NCI-H526 (cell line): ENCODE measurements at regions not wholly inside any gene's neighbourhood (a gene's known extent, or its start where the extent isn't known, plus 50 kb on each side); places are given as distances from the start of the nearest gene placed in this dataset.
A peak's percentile ranks its signal among the peaks of the same experiment; 100 is the strongest.
"Not testable (repeated sequence)": the region's sequence is repeated elsewhere in the genome, so short reads cannot be mapped to it uniquely, and the experiment has no call there.

Experiments used
- DNase-seq, 2 experiments: peaks; one replicate each; lab custom pipeline; 2025; lab: John Stamatoyannopoulos, UW

DNA sequence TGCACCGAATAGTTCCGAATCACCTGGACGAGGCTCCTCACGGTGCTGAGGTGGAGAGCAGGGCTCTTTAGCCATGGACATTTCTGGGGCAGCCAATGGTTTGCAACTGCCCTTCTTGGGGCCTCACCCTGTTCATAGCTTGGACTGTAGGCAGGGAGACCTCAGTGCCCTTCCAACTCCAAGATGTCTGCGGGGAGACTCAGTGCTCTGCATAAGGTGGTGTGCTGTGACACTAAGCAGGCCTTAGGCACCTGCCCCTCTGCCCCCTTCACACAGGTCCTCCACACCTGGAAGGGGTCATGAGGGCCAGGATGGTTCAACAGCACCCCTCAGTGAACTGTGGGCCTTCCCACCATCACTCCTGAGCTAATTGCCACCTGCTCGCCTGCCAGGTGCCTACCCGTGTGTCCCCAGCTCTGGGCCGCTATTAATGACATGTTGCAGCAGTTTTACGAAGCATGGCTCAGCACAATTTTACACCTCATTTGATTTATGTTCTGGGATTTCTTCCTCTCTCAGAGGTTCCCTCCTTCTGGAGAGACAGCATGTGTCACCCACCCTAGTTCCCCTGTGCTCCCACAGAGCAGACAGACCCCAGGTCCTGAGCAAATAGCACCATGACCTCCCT is 101.2 kb upstream of the SMAD3 start:
- DNase-seq = no peak

DNA sequence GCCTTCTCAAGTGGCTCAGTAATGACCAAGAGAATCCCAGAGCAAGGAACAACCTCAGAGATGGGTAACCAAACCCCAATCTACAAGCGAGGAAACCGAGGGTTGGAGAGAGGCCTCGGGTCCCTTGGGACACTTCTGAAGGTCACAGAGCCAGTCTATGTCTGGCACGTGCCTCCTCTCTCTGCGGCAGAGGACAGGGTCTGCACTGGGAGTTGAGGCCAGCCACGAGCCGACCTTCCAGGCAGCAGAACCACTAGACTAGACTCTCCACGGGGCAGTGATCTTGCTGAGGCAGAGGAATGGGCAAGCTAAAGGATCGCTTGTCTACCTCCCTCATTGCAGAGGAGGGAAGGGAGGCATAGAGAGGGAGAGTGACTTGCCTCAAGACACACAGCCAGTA is 100.6 kb upstream of the SMAD3 start:
- DNase-seq = no peak

DNA sequence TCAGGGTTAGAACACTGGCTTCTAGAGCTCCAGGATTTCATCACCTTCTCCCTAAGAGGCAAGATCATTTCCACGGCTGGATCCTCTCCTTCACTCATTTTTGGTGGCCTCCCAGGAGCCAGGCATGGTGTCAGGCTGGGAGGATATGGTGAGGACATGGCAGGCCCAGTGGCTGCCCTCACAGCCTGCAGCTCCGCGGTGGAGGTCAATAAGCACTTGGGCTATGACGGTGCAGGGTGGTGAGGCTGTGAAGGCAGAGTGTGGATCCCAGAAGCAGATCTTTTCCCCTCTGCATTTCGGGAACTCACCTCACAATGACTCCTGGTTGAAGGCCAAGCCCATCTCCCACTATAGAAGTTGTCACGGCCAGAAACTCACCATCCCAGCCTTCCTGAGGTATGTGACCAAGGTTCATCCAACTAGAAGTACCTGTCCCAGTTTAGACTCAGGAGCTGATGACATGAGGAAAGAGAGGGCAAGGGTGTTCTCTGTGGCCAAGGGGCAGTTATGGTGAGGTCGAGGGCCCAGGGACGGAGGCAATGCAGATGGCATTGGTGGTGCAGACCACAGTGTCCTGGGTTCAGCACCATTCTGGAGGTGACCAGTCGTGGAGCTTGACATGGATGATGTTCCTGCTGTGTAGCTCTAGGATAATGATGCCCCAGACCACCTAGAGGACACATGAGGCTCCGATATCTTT is 100.1 kb upstream of the SMAD3 start:
- no peak for DNase-seq

DNA sequence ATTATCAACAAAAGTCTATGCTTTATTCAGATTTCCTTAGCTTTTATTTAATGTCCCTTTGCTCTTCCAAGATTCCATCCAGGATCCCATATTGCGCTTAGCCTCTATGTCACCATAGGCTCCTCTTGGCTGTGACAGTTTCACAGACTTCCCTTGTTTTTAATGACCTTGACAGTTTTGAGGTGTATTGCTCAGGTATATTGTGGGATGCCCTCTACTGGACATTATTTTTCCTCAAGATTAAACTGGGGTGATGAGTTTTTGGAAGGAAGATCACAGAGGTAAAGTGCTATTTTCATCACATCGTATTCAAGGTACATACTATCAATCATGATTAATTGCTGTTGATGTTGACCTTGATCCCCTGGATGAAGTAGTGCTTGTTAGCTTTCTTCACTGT is 99.1 kb upstream of the SMAD3 start:
- no peak for DNase-seq

DNA sequence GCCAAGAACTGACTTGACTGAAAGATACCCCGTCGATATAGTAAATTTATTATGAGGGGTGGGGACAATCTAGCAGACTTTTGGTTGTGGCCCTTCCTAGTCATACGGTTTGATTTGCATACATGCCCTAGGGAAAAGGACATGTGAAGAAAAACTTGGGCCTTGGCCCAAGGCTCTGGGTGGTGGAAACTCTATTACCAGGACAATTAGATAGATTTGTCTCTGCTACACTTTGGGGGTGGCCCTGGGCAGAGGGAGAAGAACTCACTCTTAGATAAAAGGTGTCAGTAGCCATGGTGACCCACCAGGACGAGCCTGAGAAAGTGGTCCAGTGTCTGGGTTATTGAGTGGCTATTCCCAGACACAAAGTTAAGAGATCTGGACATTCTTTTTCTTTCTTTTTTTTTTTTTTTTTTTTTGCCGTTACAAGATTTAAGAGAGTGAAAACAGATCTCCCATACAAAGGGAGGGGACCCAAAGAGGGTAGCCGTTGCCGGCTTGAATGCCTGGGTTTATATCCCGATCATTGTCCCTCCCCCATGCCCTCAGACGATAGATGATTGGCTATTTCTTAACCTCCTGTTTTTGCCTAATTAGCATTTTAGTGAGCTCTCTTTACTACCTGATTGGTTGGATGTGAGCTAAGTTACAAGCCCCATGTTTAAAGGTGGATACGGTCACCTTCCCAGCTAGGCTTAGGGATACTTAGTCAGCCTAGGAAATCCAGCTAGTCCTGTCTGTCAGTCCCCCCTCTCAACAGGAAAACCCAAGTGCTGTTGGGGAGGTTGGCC is 96.4 kb upstream of the SMAD3 start:
- no peak for DNase-seq

DNA sequence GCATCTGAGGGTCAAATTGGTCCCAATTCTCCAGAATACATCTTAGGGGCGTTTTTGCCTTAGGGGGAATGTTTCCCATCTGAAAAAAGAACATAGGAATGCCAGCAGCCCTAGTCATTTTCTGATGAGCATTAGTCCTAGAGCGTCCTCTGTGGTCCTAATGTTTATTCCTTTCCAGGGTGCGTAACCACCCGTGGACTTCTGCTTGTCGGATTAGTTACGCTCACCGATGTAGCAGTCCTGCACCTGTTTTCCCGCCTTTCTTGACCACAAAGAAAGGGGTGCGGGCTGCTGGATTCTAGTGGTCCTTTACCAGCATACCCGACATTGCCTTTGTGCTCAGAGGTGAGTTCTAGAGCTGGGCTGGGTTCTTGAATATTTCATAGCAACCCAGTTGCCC is 91.3 kb upstream of the SMAD3 start:
- DNase-seq = not testable (repeated sequence)

DNA sequence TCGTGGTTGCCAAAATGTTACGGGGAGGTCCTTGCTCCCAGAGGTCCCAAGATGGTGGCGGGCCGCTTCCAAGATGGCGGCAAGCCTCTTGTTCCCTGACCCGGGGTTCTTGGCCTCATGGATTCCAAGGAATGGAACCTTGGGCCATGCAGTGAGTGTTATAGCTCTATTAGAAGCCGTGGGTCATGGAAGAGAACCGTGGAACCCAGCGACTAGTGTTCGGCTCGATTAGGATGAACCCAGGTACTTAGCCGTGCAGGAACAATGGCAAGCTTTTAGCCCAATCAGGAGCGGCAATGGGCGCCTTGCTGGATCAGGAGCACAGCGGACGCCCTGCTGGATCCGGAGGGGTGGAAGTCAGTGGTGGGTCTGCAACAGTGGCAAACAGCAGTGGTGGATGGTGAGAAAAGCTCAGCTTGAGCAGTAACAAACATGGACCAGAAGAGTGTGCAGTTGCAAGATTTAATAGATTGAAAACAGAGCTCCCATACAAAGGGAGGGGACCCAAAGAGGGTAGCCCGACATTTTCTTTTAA is 89.2 kb upstream of the SMAD3 start:
- not testable (repeated sequence) for DNase-seq

DNA sequence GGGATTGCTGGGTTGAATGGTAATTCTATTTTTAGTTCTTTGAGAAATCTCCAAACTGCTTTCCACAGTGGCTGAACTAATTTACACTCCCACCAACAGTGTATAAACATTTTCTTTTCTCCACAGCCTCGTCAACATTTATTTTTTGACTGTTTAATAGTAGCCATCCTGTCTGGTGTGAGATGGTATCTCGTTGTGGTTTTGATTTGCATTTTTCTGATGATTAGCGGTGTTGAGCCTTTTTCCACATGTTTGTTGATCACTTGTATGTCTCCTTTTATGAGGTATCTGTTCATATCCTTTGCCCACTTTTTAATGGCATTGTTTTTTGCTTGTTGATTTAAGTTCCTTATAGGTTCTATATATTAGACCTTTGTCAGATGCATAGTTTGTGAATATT is 85.1 kb upstream of the SMAD3 start:
- DNase-seq = peak; percentile 27 to 36

DNA sequence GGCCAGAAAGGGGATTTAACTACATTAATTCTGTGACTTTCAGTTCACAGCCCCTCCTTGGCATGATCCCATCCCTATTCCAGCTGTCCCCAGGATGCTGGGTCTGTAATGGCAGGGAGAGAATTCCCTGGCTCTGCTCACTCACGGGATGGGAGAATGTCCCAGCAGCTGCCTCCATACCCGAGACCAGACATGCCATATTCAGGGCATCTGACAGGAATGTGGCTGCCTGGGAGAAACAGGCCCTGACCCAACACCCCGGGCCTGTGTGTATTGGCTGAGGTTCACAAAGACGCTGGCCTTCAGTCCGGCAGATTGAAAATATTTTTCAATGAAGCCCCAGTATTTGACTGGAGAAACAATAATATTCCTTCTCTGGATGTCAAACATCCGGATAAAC is 83.6 kb upstream of the SMAD3 start:
- no peak for DNase-seq

DNA sequence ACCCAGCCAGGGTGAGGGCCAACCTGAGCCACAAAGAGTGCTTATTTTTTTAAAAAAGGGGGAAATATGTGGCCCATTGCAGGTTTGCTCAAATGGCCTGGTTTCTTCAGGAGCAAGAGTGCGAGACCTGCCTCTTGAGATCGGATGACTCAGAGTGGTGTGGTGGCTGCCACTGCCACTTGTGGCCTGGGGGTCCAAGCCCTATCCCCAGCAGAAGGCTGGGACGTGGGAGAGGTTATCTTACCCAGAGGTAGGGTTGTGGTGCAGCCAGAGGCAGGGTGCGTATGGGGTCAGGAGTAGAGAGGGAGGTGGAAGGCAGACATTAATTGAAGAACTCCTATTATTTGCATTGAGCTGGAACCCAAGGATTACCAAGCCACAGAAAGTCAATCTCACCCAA is 83.2 kb upstream of the SMAD3 start:
- no peak for DNase-seq

DNA sequence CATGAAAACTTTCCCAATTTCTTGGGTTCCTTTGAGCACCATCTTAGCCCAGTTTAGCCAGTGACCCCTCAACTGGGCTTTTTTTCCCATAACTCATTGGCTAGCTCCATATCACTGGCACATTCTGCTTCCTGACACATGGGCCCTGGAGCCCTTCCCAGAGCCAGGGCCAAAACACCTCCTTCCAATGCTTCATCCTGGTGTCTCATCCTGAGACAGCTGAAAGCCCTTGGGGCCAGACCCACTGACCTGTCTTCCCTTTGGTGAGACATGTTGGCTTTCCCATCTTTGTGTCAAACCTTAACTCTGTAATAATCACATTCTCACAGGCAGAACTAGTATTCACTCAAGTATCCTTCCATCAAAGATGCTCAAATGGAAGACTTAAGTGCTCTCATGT is 82.6 kb upstream of the SMAD3 start:
- DNase-seq = no peak

DNA sequence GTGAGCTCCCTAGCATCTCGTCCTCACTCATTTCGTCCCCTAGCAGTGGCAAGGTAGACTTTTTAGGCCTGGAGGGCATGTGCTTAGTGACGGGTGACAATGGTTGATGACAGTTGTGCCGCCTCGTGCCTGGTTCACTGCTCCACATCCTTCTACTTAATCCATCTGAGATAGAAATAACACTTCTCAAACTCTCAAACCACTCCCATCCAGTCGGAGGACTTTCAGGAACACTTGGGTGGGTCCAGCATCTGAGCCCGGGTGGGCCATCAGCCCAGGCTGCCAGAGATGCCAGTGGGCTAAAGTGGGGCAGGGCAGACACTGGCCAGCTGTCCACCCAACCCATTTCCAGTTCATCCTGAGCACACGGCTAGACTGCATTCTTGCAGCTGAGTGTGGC is 79.7 kb upstream of the SMAD3 start:
- DNase-seq = no peak

DNA sequence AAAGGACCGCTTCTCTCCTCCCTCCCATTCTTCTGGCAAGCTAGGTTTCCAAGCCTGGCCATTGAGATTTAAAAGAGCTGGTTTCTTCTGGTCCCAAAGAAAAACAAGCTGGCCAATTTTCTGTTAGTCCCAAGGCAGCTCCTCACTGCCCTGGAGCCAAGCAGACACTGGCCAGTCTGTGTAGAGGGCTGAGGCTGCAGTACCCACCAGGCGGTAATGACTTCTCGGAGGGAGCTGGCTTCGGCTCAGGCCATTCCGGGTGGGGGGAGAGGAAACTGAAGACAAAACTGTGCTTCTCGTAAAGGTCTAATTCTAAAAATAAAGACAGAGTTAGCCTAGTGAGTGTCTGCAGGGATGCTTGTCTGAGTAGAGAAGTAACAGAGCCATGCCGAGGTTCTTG is 78.5 kb upstream of the SMAD3 start:
- no peak for DNase-seq

DNA sequence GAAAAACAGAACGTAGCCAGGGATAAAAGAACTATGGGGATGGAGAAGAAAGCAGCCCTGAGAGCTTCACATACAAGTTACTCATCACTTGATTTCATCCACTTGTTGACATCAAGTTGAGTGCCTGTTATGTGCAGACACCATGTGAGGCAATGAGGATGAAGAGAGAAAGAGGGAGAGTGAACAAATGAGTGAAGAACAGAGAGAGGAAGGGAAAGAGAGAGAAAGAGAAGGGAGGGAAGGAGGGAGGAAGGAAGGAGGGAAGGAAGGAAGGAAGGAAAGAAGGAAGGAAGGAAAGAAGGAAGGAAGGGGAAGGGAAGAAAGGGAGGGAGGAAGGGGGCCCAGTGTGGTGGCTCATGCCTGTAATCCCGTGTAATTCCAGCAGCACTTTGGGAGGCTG is 72.3 kb upstream of the SMAD3 start:
- no peak for DNase-seq

DNA sequence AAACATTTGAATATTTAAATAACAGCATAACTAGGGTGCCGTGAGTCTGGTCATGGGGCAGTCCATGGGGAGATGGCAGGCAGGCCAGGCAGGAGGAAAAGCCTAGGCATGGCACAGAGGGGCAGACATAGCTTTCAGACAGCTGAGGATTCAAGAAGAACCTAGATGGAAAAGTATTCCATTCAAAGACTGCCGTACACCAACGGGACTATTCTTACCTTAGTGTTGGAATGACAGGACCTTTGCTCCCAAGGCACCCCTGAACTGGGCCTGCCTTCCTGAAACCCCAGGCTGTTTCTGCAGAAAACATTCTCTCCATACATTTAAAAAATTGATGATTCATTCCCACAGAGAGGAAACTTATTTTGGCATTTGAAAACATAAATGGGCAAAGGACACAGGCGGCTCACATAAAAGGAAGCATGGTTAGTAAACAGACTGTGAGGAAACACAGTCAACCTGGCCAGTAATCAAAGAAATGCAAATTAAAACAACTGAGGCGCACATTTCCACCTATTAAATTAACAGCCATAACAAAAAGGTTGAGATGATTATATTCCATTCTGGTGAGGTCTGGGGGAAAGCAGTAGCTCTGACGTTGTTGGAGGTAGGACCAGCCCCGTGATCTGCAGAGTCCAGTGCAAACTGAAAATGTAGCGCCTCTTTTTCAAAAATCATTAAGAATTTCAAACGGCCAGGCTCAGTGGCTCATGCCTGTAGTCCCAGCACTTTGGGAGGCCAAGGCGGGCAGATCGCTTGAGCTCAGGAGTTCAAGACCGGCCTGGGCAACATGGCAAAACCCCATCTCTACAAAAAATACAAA is 71.3 kb upstream of the SMAD3 start:
- peak; percentile 51 to 58 for DNase-seq

DNA sequence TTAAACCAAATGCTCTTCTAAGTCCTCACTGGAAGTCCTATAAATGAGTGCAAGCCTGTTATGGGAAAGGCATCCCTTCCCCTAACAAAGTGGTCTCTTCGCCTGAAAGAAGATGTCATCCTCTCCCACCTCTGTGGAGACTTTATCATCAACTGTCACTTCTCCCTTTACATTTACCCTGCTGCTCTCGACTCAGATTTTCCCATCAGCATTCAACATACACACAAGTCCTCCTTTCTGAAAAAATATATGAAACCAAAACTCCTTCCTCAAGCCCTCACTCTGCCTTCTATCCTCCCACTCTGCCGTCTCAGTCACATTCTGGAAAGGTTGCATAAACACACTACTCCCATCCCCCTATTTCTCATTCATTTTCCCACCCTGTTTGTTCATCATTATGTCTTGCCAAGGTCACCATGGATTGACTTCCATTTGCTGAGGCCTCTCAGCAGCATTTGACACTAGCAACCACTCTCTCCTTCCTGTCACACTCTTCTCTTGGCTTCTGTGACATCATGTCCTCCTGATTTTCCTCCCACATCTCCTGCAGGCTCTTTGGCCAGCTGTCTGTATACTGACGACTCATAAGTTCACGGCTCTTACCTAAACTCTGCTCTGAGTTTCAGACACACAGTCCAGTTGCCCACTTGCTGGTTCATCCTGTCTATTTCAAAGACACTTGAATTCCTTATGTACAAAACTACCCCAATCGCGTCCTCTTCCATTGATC is 70.3 kb upstream of the SMAD3 start:
- no peak for DNase-seq

DNA sequence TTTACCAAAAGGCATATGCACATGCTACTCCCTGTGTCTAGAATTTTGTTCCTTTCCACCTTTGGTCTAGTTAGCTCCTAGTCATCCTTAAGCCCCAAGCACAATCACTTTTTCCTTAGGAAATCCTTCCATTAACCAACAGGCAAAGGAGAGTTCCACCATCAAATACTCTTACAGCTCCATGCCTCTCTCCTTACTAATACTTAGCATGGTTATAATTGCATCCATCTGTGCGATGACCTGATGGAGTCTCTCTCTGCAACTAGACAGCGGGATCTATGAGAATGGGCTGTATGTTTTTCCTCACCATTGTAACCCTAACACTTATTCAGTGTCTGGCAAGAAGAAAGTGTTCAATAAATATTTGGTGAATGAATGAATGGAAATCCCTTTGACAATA is 69.3 kb upstream of the SMAD3 start:
- no peak for DNase-seq

DNA sequence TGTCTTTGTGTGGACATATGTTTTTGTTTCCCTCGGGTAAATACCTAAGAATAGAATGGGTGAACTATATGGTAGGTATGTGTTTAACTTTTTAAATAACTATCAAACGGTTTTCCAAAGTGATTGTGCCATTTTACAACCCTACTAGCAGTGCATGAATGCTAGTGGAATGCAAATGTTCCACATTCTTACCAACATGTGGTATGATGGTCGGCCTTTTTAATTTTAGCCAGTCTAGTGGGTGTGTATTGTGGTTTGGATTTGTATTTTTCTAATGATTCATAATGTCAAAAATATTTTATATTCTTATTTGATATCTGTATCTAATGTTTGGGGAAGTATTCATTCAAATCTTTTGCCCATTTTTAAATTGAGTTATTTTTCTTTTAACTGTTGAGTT is 68.2 kb upstream of the SMAD3 start:
- no peak for DNase-seq

DNA sequence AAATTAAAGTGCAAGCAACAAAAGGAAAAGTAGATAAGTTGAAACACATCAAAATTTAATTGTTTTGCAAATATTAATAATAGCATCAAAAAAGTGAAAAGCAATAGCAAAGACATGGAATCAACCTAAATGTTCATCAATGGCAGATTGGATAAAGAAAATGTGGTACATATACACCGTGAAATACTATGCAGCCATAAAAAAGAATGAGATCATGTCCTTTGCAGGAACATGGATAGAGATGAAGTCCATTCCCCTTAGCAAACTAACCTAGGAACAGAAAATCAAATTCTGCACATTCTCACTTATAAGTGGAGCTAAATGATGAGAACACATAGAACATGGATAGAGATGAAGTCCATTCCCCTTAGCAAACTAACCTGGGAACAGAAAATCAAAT is 67.2 kb upstream of the SMAD3 start:
- not testable (repeated sequence) for DNase-seq

DNA sequence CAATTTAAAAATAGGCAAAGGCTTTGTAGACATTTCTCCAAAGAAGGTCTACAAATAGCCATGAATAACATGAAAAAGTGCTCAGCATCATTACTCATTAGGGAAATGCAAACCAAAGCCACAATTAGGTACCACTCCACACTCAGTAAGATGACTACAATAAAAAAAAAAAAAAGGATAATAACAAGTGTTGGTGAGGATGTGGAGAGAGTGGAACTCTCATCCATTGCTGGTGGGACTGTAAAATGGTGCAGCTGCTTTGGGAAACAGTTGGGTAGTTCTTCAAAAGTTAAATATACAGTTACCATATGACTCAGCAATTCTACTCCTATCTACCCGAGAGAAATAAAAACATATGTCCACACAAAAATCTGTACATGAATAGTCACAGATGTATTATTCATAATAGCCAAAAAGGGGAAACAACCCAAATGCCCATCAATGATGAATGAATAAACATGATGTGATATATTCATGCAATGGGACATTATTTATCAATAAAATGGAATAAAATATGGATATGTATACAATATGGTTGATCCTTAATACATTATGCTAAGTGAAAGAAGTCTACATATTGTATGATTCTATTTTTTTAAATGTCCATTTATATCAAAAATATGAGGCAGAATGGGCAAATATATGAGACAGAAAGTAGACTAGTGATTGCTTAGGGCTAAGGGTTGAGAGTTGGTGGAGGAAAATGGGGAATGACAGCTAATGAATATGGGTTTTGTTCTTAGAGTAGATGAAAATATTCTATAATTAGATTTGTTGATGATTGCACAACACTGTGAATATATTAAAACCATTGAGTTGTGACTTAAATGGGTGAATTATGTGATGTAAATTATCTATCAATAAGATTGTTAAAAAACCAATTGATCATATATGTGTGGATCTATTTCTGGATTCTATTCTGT is 66.1 kb upstream of the SMAD3 start:
- DNase-seq = no peak
